Adrenal gland (tissue), 9 donors: ENCODE measurements at regions not wholly inside any gene's neighbourhood (a gene's known extent, or its start where the extent isn't known, plus 50 kb on each side); places are given as distances from the start of the nearest gene placed in this dataset.

ENCODE experiments used
- DNase-seq, 7 donors: peaks; one replicate each; pipeline ENCODE4 v3.0.0-alpha.2; 2019 to 2020
- H3K27ac ChIP-seq, 5 donors: fragments of 200-600 bp; sonication (generic) in 4 of 5; 1 replicate in 3 of 5; 2 replicates in 2 of 5; pipeline versions ENCODE4 v1.5.1 to v1.8.0; 2016 to 2020; ENCODE audit warnings: mild to moderate bottlenecking in 1 of 5
- H3K27me3 ChIP-seq: fragments of 200-600 bp; 2 replicates; pipeline ENCODE4 v1.8.0; 2021
- H3K36me3 ChIP-seq, 2 donors: fragments of 200-600 bp; replicated peaks in 1 of 2; 1 replicate in 1 of 2; 2 replicates in 1 of 2; pipeline versions ENCODE4 v1.5.1 to v1.8.0; 2018 to 2022
- H3K4me1 ChIP-seq, 2 donors: fragments of 200-600 bp; replicated peaks in 1 of 2; 1 replicate in 1 of 2; 2 replicates in 1 of 2; pipeline versions ENCODE4 v1.5.1 to v1.8.0; 2018 to 2021
- H3K4me3 ChIP-seq, 4 donors: fragments of 200-600 bp; sonication (generic) in 3 of 4; one replicate each; pipeline ENCODE4 v1.5.1; 2016 to 2018
- H3K9me3 ChIP-seq, 3 donors: fragments of 200-600 bp; sonication (generic) in 1 of 3; replicated peaks in 1 of 3; 1 replicate in 2 of 3; 2 replicates in 1 of 3; pipeline versions ENCODE4 v1.5.1 to v1.8.0; 2016 to 2021
- POLR2A ChIP-seq, 2 donors: fragments of 450-650 bp; IDR thresholded peaks; one replicate each; pipeline ENCODE4 v1.6.1; 2017; ENCODE audit warnings: antibody characterized with exemption in 2 of 2, mild to moderate bottlenecking in 2 of 2, moderate library complexity in 1 of 2
- whole genome bisulfite sequencing, 4 donors: extraction: QIAGEN DNeasy Blood & Tissue Kit in 2 of 4; methylation state at CpG; one replicate each; pipeline versions ENCODE4 v1.1.5 to v1.1.7; 2013 to 2017; 5-methylcytosine and 5-hydroxymethylcytosine counted together
- intact Hi-C, 2 donors: fragments of 100-400 bp; cut with DNase I; formaldehyde crosslinking; loops; one replicate each; pipeline versions ENCODE4 v1.14.1 to v1.15.0; 2022 to 2023
- TF ChIP-seq, protein P1 (sequence below), 6 experiments: fragments of 450-650 bp in 4 of 6; fragments of 200-600 bp in 2 of 6; sonication (generic) in 1 of 6; IDR thresholded peaks; 1 replicate in 5 of 6; 2 replicates in 1 of 6; pipeline versions ENCODE4 v1.5.1 to v1.8.0; 2016 to 2021; ENCODE audit warnings: antibody characterized with exemption in 6 of 6, mild to moderate bottlenecking in 2 of 6, moderate library complexity in 1 of 6
- donor health status: healthy with polysubstance abuse.
- donor health status: Bipolar disorder and iron deficiency.
- donor health status: DM: yes; HTN: yes; CAD: no.
- donor health status: DM: no; HTN: no; CAD: no.
- donor health status: DM: no; HTN: no; CAD: no.

GRCh38 chr2:6495466-6495865 is 370.2 kb downstream of the CMPK2 start:
- intact Hi-C loops, result no loop called here
- DNase-seq, result no peak
- 90 to 96% (median 92%) methylated on average over 12 to 19 of the region's 19 CpGs for WGBS, 4 donors
- Histone ChIP-seq H3K9me3 (no peaks in the 10 kb centered on the region), H3K4me3 (no peak overlapping the region), H3K36me3 (no peaks in the 10 kb centered on the region), H3K27ac (no peak overlapping the region), H3K4me1 (no peaks in the 10 kb centered on the region), H3K27me3 (no peaks in the 10 kb centered on the region)
- TF ChIP-seq POLR2A (IDR thresholded peaks at IDR 0.05), result no peak
- TF ChIP-seq, protein P1, sequence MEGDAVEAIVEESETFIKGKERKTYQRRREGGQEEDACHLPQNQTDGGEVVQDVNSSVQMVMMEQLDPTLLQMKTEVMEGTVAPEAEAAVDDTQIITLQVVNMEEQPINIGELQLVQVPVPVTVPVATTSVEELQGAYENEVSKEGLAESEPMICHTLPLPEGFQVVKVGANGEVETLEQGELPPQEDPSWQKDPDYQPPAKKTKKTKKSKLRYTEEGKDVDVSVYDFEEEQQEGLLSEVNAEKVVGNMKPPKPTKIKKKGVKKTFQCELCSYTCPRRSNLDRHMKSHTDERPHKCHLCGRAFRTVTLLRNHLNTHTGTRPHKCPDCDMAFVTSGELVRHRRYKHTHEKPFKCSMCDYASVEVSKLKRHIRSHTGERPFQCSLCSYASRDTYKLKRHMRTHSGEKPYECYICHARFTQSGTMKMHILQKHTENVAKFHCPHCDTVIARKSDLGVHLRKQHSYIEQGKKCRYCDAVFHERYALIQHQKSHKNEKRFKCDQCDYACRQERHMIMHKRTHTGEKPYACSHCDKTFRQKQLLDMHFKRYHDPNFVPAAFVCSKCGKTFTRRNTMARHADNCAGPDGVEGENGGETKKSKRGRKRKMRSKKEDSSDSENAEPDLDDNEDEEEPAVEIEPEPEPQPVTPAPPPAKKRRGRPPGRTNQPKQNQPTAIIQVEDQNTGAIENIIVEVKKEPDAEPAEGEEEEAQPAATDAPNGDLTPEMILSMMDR (IDR thresholded peaks at IDR 0.05), result no peak

DNA sequence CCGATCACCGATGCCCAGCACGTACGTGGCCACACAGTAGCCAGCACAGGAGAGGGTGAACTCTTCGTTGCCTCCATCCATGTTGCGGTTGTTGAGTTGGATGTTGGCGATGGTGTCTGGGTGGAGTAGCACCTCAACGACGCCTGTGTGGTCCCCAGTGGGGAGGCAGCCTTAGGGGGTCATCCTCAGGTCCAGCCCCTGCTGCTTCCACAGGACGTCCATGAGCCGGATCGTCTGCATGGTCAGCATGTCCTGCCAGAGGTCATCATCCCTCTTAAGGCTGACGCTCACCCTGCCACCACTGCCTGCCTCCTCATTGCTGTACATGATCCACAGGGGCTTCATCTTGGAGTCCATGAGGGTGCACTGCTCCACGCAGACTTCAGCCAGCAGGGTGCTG is 369.3 kb downstream of the CMPK2 start:
- 85 to 96% (median 91%) methylated on average over 11 to 14 of the region's 14 CpGs for WGBS, 4 donors
- Histone ChIP-seq H3K4me1 (no peaks in the 10 kb centered on the region), H3K27ac (no peak overlapping the region), H3K36me3 (no peaks in the 10 kb centered on the region), H3K27me3 (no peaks in the 10 kb centered on the region), H3K9me3 (no peaks in the 10 kb centered on the region), H3K4me3 (no peak overlapping the region)
- intact Hi-C loops, result no loop called here
- DNase-seq, result no peak
- TF ChIP-seq, protein P1 (IDR thresholded peaks at IDR 0.05), result no peak
- no peak for TF ChIP-seq POLR2A (IDR thresholded peaks at IDR 0.05)

- Histone ChIP-seq H3K4me3 (no peak overlapping the region), H3K27ac (no peak overlapping the region), H3K9me3 (no peaks in the 10 kb centered on the region), H3K27me3 (no peaks in the 10 kb centered on the region), H3K4me1 (no peaks in the 10 kb centered on the region), H3K36me3 (no peaks in the 10 kb centered on the region)
- DNase-seq, result no peak
- TF ChIP-seq, protein P1 (IDR thresholded peaks at IDR 0.05), result no peak
- no peak for TF ChIP-seq POLR2A (IDR thresholded peaks at IDR 0.05)
- intact Hi-C loops, result no loop called here
- WGBS, 4 donors, result 90 to 100% (median 94%) methylated on average over 1 of the region's 1 CpG
Measured at GRCh38 chr2:6497048-6497447, 368.7 kb downstream of the CMPK2 start.

DNA sequence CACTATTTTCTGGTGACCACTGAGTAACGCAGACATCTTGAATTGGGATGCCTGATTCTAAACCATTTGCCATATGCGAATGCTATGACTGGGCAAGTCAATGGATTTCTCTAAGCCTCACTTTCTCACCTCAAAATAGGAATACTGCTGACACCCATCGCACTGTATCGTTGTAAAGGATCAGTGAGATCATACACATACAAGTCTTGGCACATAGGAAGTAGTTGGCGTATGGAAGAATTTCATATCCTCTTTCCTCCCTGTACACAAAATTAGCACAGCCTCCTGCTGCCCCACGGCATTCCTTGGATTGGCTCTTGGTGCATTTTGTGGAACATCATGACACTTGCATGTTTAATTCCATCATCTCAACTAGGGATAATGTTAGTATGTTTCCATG is 366.9 kb downstream of the CMPK2 start:
- WGBS, 4 donors, result 90 to 93% (median 92%) methylated on average over 6 of the region's 6 CpGs

More for the DNA sequence above, 366.9 kb downstream of the CMPK2 start:
- TF ChIP-seq POLR2A (IDR thresholded peaks at IDR 0.05), result no peak
- TF ChIP-seq, protein P1 (IDR thresholded peaks at IDR 0.05), result no peak
- Histone ChIP-seq H3K4me3 (no peak overlapping the region), H3K36me3 (no peaks in the 10 kb centered on the region), H3K27ac (no peak overlapping the region), H3K27me3 (no peaks in the 10 kb centered on the region), H3K9me3 (no peaks in the 10 kb centered on the region), H3K4me1 (no peaks in the 10 kb centered on the region)
- intact Hi-C loops, result no loop called here
- DNase-seq, result no peak
